GM23248 (cell line): ENCODE measurements at regions not wholly inside any gene's neighbourhood (a gene's known extent, or its start where the extent isn't known, plus 50 kb on each side); places are given as distances from the start of the nearest gene placed in this dataset.

ENCODE experiments used
- DNase-seq: peaks from one replicate; pipeline ENCODE4 v3.0.0-alpha.2; 2015
- H2AFZ ChIP-seq: fragments of 200-600 bp; sonication (generic); 2 replicates; pipeline ENCODE4 v1.6.1; 2016; ENCODE audit warnings: antibody characterized with exemption
- H3F3A ChIP-seq: fragments of 200-600 bp; sonication (generic); 2 replicates; pipeline ENCODE4 v1.6.1; 2016; ENCODE audit warnings: mild to moderate bottlenecking, antibody characterized with exemption, mixed run types; ENCODE audit not compliant: insufficient read depth
- H3K27ac ChIP-seq: fragments of 200-600 bp; sonication (generic); 2 replicates; pipeline ENCODE4 v1.5.1; 2016; ENCODE audit warnings: mild to moderate bottlenecking
- H3K27me3 ChIP-seq: fragments of 200-600 bp; sonication (generic); replicated peaks from 2 replicates; pipeline ENCODE4 v1.6.1; 2016; ENCODE audit warnings: mild to moderate bottlenecking; ENCODE audit not compliant: insufficient read depth
- H3K36me3 ChIP-seq: fragments of 200-600 bp; sonication (generic); 2 replicates; pipeline ENCODE4 v1.6.1; 2016; ENCODE audit warnings: low read depth, mild to moderate bottlenecking
- H3K4me1 ChIP-seq: fragments of 200-600 bp; sonication (generic); 2 replicates; pipeline ENCODE4 v1.6.1; 2016; ENCODE audit warnings: mild to moderate bottlenecking; ENCODE audit not compliant: insufficient read depth
- H3K4me2 ChIP-seq: fragments of 200-600 bp; sonication (generic); one replicate; pipeline ENCODE4 v1.6.1; 2016; ENCODE audit warnings: mild to moderate bottlenecking; ENCODE audit not compliant: unreplicated experiment
- H3K4me3 ChIP-seq: fragments of 200-600 bp; sonication (generic); 2 replicates; pipeline ENCODE4 v1.5.1; 2016; ENCODE audit warnings: mild to moderate bottlenecking
- H3K79me2 ChIP-seq: fragments of 200-600 bp; sonication (generic); 2 replicates; pipeline ENCODE4 v1.6.1; 2016; ENCODE audit warnings: mild to moderate bottlenecking; ENCODE audit not compliant: insufficient read depth
- H3K9ac ChIP-seq: fragments of 200-600 bp; sonication (generic); 2 replicates; pipeline ENCODE4 v1.6.1; 2016; ENCODE audit warnings: mild to moderate bottlenecking
- H3K9me2 ChIP-seq: fragments of 200-600 bp; sonication (generic); 2 replicates; pipeline ENCODE4 v1.6.1; 2016; ENCODE audit warnings: mixed run types, mild to moderate bottlenecking, moderate library complexity; ENCODE audit not compliant: insufficient read depth
- H3K9me3 ChIP-seq: fragments of 200-600 bp; sonication (generic); one replicate; pipeline ENCODE4 v1.6.1; 2017; ENCODE audit warnings: low read depth
- H4K20me1 ChIP-seq: fragments of 200-600 bp; sonication (generic); 2 replicates; pipeline ENCODE4 v1.6.0; 2016; ENCODE audit not compliant: insufficient read depth
- EZH2 ChIP-seq: fragments of 200-600 bp; sonication (generic); IDR thresholded peaks from 2 replicates; pipeline ENCODE4 v1.6.1; 2018; ENCODE audit warnings: antibody characterized with exemption, mild to moderate bottlenecking; ENCODE audit not compliant: insufficient read depth, poor library complexity, severe bottlenecking
- EZH2phosphoT487 ChIP-seq: fragments of 200-600 bp; sonication (generic); IDR thresholded peaks from 2 replicates; pipeline ENCODE4 v1.6.1; 2018; ENCODE audit warnings: antibody characterized with exemption, moderate library complexity, mild to moderate bottlenecking, low read depth; ENCODE audit not compliant: insufficient read depth
- WGBS, 2 experiments: methylation state at CpG; one replicate each; pipeline ENCODE4 v1.1.6; 2015 to 2017; ENCODE audit warnings: low lambda C conversion rate in 2 of 2, low coverage in 1 of 2; ENCODE audit errors: missing lambda C conversion rate in 2 of 2; 5-methylcytosine and 5-hydroxymethylcytosine counted together
- in situ Hi-C: fragments of 300-500 bp; cut with MboI; formaldehyde crosslinking; loops from 2 replicates; pipeline ENCODE4 v1.15.0; 2020

- Histone ChIP-seq H3K4me1 (no peaks in the 10 kb centered on the region), H4K20me1 (no peaks in the 10 kb centered on the region), H3K36me3 (no peaks in the 10 kb centered on the region), H3K27ac (no peak overlapping the region), H3K27me3 (no peaks in the 10 kb centered on the region; the same call in 1 of the 2 replicates), H3K4me3 (no peak overlapping the region), H3K4me2 (no peak overlapping the region), H2AFZ (no peak overlapping the region), H3K9me2 (no peaks in the 10 kb centered on the region), H3K9me3 (no peaks in the 10 kb centered on the region), H3F3A (no peaks in the 10 kb centered on the region), H3K79me2 (no peaks in the 10 kb centered on the region), H3K9ac (no peak overlapping the region)
- TF ChIP-seq EZH2 (no peak), EZH2phosphoT487 (no peak)
- DNase-seq: no peak
- 16 to 17% methylated on average over 4 of the region's 4 CpGs for WGBS, 2 experiments
- in situ Hi-C loops: no loop called here
Measured at GRCh38 chr2:199581408-199581807, 123.7 kb upstream of the SATB2 start.

- TF ChIP-seq EZH2phosphoT487: no peak
- TF ChIP-seq EZH2: no peak
- Histone ChIP-seq H3K4me2 (no peak overlapping the region), H2AFZ (no peak overlapping the region), H3K79me2 (no peaks in the 10 kb centered on the region), H3K27ac (no peak overlapping the region), H4K20me1 (no peaks in the 10 kb centered on the region), H3K4me1 (no peaks in the 10 kb centered on the region), H3K4me3 (no peak overlapping the region), H3K9me3 (no peaks in the 10 kb centered on the region), H3F3A (no peaks in the 10 kb centered on the region), H3K9me2 (no peaks in the 10 kb centered on the region), H3K27me3 (peaks cover 13% of the 10 kb centered on the region; the same call in 1 of the 2 replicates), H3K36me3 (no peaks in the 10 kb centered on the region), H3K9ac (no peak overlapping the region)
- in situ Hi-C loops: no loop called here
- no peak for DNase-seq
- 17 to 20% methylated on average over 2 of the region's 2 CpGs for WGBS, 2 experiments
Measured at GRCh38 chr2:199575416-199575815, 117.7 kb upstream of the SATB2 start.

GRCh38 chr2:199572571-199572970, 114.8 kb upstream of the SATB2 start:
- Histone ChIP-seq H3K9ac (no peak overlapping the region), H3K79me2 (no peaks in the 10 kb centered on the region), H3F3A (no peaks in the 10 kb centered on the region), H3K4me3 (no peak overlapping the region), H3K9me3 (no peaks in the 10 kb centered on the region), H3K9me2 (no peaks in the 10 kb centered on the region), H3K4me1 (no peaks in the 10 kb centered on the region), H3K27ac (no peak overlapping the region), H3K27me3 (peaks cover 14% of the 10 kb centered on the region; the same call in 1 of the 2 replicates), H4K20me1 (no peaks in the 10 kb centered on the region), H2AFZ (no peak overlapping the region), H3K36me3 (no peaks in the 10 kb centered on the region), H3K4me2 (no peak overlapping the region)
- in situ Hi-C loops: no loop called here
- DNase-seq: no peak
- TF ChIP-seq EZH2phosphoT487 (no peak), EZH2 (no peak)
- WGBS, 2 experiments: 33 to 43% methylated on average over 1 of the region's 1 CpG

- Histone ChIP-seq H3K4me3 (no peak overlapping the region), H2AFZ (no peak overlapping the region), H3K79me2 (no peaks in the 10 kb centered on the region), H3K4me2 (no peak overlapping the region), H3K9me2 (no peaks in the 10 kb centered on the region), H3K27me3 (peaks cover 14% of the 10 kb centered on the region; the same call in 1 of the 2 replicates), H3K9me3 (no peaks in the 10 kb centered on the region), H3K36me3 (no peaks in the 10 kb centered on the region), H3K27ac (no peak overlapping the region), H3F3A (no peaks in the 10 kb centered on the region), H4K20me1 (no peaks in the 10 kb centered on the region), H3K9ac (no peak overlapping the region), H3K4me1 (no peaks in the 10 kb centered on the region)
- in situ Hi-C loops: no loop called here
- DNase-seq: no peak
- no peak for TF ChIP-seq EZH2
- TF ChIP-seq EZH2phosphoT487: no peak
- WGBS, 2 experiments: 66 to 67% methylated on average over 2 of the region's 2 CpGs
Measured at GRCh38 chr2:199570934-199571333, 113.2 kb upstream of the SATB2 start.

GRCh38 chr2:199569336-199569735, 111.6 kb upstream of the SATB2 start:
- in situ Hi-C loops: no loop called here
- no peaks in the 10 kb centered on the region for H3K79me2 ChIP-seq
- no peak overlapping the region for H2AFZ ChIP-seq
- H3K9me2 ChIP-seq: no peaks in the 10 kb centered on the region
- H3K27me3 ChIP-seq: peaks cover 14% of the 10 kb centered on the region; the same call in 1 of the 2 replicates
- H3K9ac ChIP-seq: no peak overlapping the region
- no peak overlapping the region for H3K4me3 ChIP-seq
- H3K4me2 ChIP-seq: no peak overlapping the region
- H3K4me1 ChIP-seq: no peaks in the 10 kb centered on the region
- no peak for TF ChIP-seq EZH2phosphoT487
- TF ChIP-seq EZH2: no peak
- WGBS, 2 experiments: 36 to 44% methylated on average over 1 of the region's 1 CpG
- no peaks in the 10 kb centered on the region for H4K20me1 ChIP-seq
- no peak for DNase-seq
- no peaks in the 10 kb centered on the region for H3K36me3 ChIP-seq
- no peaks in the 10 kb centered on the region for H3F3A ChIP-seq
- H3K27ac ChIP-seq: no peak overlapping the region
- no peaks in the 10 kb centered on the region for H3K9me3 ChIP-seq
